ENCODE measurements at regions not wholly inside any gene's neighbourhood (a gene's known extent, or its start where the extent isn't known, plus 50 kb on each side); places are given as distances from the start of the nearest gene placed in this dataset.
"Not testable (repeated sequence)": the region's sequence is repeated elsewhere in the genome, so short reads cannot be mapped to it uniquely, and the experiment has no call there.

DNA sequence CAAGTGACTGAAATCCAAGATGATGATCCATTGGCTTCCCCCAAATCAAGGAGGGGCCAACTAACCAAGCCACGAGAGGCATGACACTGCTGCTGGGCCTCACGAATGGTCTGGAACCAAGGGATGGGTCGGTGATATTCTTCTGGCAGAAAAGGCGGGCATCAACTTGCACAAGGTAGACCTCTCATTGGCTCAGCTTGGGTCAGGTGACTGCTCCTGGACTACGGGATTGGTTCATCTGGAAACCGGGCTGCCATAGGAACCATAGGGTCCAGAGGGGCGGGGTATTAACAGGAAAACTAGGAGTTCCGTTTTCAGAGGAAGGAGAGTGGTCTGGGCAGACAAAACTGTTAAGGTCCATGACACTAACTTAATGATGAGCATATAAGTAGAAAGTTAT is 100.9 kb downstream of the TFAP2C start:
- DNase-seq, result no peak

DNA sequence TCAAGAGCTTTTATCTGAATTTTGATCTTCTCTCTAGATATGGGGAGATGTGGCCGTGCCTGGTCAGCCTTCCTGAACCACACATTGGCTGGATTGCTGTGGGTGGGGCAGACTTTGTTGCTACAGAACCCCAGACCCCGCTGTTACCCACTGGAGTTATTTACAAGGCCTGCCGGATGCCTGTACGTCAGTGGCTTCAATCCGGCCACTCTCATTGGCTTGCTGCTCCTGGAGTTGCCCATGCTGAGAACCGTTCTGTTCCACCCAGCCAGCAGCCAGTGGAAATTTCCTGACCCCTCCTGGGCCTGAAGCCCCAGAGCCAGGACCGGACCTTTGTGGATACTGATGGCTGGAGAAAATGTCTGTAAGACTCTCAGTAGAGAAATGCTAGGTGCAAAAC is 101.9 kb downstream of the TFAP2C start:
- no peak for DNase-seq

DNA sequence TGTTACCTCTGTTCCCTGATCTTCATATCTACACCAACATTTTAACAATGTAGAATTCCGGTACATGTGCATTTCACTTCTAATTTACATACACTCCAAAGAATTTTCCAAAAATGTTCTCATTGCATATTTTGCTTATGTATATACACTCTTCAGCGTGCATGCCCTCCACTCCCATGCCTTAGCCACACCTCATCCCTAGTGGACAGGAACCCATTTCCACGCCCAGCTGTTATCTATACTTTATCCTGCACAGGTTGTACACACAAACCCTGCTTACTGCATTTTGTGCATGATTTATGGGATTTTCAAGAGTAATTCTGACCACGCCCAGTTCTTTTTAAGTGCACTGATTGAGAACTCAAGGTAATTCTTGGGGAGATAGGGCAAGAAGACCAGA is 102.4 kb downstream of the TFAP2C start:
- no peak for DNase-seq

DNA sequence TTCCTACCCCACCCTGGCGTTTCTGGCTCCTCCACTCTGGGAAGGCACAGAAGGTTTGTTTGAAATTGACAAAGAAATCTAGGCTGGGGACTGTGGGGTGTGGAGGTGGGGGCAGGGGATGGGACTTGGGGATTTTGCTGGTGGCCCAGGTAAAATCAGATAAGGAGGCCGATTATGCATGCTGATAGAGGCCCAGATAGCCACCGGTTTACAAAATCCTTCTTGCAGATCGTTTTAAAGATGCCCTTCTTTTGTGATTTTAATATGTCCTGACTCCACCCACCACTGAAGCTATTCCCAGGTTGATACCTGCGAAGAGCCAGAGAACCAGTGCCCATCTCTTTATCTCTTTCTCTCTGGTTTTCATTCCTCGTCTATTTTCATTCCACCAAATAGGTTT is 104.9 kb downstream of the TFAP2C start:
- DNase-seq, result no peak

DNA sequence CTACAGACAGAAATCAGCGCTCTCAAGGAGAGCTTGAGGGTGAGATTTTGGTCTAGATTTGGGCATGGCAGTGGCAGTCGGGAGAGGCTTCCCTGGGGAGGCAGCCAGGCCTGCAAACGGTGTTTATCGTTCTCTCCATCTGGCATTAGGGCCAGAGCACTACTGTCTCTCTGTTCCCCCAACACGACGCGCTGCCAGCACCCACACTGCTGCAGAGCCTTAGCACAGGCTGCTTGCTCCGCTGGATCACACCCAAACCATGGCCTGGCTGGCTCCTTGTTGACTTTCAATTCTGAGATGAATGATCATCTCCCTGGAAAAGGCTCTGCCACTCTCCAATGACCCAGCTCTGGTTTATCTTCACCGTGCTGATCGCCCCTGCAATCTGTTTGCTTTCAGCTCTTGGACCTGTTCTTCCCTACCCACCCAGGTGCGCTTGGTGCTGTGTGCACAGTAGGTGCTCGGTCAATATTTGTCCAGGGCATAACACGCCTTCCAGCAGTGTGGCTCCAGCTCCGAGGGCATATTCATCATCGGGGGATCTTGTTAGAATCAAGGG is 106.1 kb downstream of the TFAP2C start:
- no peak for DNase-seq

DNA sequence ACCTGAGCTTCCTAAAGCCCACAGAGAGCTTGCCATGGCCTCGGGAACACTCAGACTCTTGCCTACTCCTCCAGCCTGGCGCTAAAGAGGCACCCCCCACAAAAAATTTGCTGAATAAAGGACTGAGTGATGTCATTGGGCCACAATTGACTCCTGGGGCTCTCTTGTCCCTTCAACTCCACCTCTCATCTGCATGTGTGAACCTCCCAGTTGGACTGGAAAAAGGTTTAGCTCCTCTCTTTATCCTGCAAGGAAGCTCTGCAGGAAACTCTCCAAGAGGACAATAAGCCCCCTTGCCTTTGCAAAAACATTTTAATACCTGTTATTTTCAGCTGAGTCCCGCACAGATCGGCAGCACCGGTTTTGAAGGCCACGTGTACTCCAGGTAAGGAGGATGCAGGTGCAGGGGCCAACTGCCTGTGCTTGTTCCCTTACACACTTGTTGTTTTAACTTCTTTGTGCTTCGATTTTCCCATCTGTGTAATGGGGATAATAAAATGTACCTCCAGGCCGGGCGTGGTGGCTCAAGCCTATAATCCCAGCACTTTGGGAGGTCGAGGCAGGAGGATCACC is 107.3 kb downstream of the TFAP2C start:
- no peak for DNase-seq

DNA sequence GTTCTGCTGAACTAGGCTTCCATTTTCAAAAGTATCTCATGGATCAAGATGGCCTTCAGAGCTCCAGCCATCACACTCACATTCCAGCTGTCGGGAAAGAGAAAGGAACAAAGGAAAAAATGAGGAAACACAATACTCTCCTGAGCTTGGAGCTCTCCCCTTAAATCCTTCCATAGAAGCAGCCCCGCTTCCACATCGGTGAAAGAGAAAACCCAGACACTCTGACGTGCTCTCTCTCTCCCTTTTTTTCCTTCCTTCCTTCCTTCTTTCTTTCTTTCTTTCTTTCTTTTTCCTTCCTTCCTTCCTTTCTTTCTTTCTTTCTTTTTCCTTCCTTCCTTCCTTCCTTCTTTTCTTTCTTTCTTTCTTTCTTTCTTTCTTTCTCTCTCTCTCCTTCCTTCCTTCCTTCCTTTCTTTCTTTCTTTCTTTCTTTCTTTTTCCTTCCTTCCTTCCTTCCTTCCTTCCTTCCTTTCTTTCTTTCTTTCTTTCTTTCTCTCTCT is 115.3 kb downstream of the TFAP2C start:
- DNase-seq, result not testable (repeated sequence)

DNA sequence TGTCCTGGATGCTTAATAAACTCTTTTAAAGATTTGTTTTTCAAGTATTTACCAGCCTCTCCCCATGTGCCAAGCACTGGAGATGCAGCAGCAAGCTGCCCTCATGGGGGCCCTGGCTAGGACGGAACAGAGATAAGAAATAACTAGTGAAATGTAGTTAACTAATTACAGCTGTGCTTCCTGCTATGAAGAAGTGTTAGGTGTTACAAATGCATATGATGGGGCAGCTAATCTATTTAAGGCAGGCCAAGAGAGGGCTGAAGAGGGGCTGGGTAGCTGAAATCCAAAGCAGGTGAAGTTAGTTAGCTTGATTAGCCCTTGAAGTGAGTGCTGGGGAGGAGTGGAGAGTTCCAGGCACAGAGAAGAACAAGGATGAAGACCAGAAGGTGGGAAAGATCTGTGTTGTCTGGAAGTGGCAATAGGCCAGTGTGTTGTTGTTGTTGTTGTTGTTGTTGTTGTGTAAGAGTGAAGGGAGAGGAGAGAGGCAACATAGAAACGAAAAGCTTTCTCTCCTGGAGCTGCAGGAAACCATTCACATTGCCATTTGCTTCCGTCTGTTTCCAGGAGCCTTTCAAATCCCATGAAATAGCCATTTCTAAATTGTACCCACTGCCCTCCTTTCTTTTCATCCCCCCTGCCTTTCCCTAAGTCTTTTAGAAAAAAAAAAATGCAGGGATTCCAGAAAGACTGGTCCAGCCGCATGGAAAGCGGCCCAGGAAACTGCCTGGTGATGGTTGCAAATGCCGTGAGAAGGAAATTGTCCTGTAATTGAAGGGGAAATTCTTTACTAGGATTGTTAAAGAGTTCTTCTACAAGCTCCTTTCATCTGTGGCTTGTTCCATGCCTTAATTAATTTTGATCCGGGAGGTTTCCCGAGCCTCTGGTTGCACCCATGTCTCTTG is 119.6 kb downstream of the TFAP2C start:
- DNase-seq, result no peak

DNA sequence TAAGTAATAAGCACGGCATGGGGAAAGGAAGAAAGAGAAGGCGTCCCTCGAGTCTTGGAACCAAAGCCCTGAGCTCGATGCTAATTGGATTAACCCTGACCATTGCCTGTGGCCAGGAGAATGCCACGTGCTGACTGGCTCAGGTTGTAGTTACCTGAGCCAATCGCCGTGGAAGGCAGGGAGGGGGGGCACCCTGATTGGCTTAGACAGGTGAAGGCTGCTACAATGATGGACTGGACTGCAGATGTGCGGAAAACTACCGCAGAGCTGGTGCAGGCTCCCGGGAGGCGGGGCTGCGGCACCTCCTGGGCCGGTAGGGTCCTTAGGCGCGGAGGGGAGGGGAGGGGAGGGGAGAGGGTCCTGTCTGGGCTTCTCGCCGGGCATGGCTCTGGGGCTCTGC is 121.3 kb downstream of the TFAP2C start:
- DNase-seq, result no peak

DNA sequence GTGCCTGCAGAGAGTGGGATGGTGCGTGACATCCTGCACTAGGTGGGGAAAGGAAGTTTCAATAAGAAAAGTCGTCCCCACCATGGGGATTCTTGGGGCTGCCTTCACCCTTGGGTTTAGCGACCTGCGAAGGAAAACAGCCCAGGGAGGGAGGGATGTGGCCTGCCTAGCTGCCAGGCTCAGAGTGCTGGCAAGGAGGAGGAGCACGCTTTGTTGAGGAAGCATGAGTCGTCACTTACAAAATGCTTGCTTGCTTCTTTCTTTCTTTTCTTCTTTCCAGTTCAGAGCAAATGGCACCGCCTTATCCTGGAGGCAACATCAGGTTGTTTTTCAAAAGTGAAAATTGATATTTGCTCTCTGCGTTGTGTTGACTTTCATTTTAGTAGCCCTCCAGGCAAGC is 123.2 kb downstream of the TFAP2C start:
- DNase-seq, result no peak

DNA sequence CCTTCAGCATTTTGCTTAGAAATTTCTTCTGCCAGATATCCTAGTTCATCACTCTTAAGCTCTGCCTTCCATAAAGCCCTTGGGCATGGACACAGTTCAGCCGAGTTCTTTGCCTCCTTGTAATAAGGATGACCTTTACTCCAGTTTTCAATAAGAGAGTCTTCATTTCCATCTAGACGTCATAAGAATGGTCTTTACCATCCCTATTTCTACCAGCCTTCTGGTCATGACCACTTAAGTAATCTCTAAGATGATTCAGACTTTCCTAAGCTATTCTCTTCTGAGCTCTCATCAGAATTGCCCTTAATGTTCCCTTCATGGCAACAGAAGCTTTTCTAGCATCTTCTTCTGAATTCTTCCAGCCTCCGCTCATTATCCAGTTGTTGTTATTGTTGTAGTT is 126.1 kb downstream of the TFAP2C start:
- DNase-seq, result peak; percentile 6

DNA sequence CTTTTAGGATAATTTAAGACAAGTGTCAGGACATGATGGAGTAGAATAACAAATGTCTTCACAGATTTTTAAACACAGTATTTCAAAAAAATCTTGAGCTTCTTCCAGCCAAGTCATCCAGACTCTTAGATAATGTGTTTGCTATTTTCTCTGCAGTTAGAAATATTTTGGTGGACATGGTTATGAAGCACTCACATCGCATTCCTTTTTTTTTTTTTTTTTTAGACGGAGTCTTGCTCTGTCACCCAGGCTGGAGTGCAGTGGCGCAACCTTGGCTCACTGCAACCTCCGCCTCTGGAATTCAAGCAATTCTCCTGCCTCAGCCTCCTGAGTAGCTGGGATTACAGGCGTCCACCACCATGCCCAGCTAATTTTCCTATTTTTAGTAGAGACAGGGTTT is 127.6 kb downstream of the TFAP2C start:
- DNase-seq, result not testable (repeated sequence)

DNA sequence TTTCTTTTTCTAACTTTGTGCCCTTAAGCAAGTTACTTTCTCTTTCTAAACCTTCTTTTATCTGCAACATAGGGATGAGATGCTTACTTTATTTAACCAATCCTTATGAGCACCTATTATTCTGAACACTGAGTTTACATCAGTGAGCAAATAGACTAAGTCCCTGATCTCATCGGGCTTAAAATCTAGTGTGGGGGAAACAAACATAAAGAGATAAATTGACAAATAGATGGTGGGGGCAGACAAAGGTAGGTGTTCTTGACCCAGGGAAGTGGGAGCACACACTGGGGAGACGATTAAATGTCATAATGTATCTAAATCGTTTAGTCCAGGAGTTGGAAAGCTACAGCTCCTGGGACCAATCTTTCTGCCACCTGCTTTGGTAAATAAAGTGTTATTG is 129.6 kb downstream of the TFAP2C start:
- DNase-seq, result no peak

DNA sequence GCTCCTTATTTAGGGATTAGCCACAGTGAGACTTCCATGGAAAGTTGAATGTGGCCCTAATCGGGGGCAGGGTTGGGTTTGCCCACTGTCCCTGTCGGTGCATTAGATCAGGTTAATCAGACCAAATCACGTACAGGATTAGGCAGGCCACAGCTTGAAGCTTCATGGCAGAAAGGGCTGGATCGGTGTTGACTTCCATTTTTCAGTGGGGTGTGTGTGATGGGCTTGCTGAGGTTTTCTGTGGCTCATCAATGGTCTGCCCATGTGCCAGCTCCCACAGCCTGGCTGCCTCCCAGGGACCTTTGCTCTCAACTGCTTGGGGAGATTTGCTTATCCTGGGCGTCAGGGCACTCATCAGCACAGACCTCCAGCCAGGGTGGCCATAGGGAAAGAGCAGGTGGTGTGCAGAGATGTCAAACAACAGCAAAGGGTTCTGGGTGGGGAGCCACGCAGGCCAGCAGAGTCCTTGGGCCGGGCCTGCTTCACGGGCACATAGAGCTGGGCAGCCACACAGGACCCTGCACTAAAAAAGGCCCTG is 130.7 kb downstream of the TFAP2C start:
- DNase-seq, result no peak

DNA sequence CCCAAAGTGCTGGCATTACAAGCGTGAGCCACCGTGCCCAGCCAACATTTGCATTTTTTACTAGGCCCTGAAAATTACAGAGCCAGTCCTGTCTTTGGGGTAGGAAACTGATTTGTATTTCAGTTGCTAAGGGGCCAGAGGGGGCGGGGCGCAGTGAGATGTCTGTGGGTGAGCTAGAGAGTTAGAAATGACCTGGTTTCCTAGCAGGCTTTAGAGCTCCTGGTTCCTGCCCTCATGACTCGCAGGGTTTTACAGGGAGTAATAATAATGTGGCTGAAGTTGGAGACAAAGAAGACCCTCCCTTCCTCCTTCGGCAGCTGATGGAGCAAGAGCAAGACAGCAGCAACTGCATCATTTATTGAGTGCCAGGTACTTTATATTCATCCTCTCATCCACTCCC is 131.5 kb downstream of the TFAP2C start:
- no peak for DNase-seq

DNA sequence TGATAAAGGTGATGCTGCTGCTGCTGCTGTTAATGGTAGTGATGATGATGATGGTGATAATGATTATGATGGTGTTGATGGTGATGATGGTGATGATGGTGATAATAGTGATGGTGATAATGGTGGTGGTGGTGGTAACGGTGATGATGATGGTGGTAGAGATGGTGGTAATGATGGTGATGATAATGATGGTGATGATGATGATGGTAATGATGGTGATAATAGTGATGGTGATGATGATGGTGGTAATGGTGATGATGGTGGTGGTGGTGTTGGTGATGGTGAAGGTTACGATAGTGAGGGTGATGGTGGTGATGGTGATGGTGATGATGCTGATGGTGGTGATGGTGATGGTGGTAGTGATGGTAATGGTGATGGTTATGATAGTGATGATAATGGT is 132.3 kb downstream of the TFAP2C start:
- no peak for DNase-seq

DNA sequence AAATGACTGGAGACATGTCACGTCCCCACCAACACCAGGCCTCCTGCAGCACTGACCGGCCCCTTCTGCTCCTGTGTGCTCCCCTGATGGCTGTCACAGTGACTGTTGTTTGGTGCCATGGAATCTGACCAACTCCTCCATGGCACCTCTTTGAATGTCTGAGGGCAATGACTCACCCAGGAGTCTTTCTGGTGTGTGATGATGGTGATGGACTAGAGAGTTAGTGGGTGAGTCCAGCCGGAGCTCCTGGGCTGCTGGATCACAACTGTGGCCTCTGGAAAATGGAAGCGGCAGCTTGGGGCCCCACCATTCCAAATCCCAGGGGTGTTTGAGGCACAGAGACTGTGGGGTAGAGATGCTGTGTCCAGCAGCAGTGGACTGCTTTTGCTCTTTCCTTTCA is 133.3 kb downstream of the TFAP2C start:
- DNase-seq, result no peak

DNA sequence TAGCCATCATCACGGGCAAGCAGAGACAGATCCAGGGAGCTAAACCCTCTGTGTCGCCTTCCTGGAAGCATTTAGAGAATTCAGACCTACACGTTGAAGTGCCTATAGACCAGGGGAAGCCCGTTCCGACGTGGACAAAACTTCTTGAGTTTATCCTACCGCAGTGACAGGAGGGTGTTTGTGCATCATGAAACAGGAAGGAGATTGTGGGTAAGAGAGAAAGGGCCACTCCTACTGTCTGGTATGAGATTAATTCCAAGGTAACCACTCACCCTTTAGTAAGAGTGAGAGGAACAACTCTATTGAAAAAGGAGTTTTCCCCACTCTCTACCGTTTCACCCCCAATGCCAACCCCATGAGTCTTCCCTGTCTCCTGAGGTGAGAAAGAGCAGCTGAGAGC is 133.7 kb downstream of the TFAP2C start:
- no peak for DNase-seq

DNA sequence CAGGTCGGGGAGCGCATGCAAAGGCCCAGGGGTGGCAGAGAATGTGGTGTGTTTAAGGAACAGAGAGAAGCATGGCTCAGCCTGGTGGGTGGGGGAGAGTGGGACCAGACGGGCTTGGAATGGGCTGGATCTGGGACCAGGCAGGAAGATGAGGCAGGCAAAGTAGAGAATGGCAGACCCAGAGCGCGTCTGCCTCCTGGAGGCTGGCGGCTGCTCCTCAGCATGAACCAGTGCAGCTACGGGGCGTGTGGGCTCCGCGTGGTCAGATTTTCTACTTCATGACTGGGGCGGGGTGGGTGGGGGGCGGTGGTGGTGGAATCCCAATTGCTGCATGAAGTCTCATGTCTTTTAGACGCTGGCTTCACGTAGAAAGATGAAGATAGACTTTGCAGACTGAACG is 135.6 kb downstream of the TFAP2C start:
- DNase-seq, result no peak

DNA sequence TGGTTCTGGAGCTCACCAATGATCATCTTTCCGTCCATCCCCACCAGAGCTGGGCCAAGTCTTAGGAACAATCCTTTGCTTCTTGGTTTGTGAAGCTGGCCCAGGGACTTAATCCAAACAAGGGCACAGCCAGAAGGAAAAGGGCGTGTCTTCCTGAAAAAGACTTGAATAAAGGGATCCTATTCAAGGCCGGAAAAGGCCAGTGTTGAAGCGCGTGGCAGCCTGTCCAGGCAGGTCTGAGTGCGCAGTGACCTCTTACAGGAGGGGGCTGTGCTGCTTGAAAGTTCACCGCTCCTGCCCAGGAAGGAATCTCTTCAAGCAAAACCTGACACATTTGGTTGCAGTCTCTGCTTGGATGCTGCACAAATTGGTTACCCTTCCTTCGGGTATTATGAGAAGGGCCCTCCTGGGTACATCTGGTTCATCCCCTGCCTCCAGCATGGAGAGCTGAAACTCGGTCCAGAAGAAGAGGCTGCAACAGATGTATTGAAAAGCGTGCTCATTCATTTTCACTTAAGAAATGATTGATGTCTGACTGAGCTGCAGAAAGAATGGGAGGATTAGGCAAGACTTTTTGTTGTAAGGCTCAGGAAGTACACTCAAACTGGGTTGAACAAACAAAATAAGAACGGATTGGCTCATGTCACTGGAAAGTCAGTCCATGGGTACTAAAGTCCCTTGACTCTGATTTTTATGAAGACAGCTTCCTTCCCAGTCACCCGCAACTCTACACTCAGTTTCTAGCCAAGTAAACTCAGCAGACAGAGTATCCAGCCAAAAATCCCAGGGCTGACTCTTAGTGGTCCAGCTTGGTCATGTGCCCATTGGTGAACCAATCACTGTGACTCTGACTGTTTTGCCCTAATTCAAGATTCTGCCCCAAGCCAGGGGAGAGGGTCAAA is 136.3 kb downstream of the TFAP2C start:
- no peak for DNase-seq

DNA sequence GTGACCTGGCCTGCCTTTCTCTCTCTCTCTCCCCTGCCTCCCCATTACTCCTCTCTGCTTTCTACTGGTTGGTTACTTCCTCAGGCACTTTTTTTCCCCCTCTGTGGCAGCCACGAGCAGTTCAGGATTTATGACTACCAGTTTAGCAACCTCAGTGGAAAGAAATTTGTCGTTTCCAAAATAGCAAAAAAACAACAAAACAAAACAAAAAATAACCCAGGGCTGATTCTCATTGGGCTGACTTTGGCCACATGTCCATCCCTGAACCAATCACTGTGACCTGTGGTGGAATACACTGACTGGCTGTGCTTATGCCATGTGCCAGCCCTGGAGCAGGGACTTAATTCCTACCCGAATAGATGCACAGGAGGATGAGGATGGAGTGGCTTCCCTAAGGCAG is 137.4 kb downstream of the TFAP2C start:
- peak; percentile 39 for DNase-seq

DNA sequence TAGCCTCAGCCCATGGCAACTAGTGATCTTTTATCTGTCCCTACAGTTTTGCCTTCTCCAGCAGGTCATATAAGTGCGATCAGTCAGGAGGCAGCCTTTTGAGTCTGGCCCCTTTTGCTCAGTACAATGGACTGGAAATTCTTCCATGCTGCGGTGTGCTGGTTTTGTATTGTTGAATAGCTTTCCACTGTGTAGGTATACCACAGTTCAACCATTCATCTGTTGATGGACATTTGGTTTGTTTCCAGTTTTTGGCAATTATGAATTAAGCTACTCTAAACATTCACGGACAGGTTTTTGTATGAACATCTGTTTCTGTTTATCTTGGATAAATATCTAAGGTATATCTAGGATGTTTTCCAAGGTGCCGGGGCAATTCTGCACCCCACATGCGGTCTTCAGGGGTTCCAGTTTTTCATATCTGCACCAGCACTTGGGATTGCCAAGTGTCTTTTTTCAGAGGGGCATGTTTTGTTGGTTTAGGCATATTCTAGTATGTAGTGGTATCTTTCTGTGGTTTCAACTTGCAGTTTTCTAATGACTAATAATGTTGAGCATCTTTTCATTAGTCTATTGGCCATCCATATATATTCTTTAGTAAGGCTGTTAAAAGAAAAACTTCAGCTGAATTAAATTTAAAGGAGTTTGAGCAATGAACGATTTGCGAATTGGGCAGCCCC is 141.0 kb downstream of the TFAP2C start:
- DNase-seq, result no peak

Data from MV-4-11 (cell line).